ENCODE measurements at regions not wholly inside any gene's neighbourhood (a gene's known extent, or its start where the extent isn't known, plus 50 kb on each side); places are given as distances from the start of the nearest gene placed in this dataset.
"Not testable (repeated sequence)": the region's sequence is repeated elsewhere in the genome, so short reads cannot be mapped to it uniquely, and the experiment has no call there.

DNA sequence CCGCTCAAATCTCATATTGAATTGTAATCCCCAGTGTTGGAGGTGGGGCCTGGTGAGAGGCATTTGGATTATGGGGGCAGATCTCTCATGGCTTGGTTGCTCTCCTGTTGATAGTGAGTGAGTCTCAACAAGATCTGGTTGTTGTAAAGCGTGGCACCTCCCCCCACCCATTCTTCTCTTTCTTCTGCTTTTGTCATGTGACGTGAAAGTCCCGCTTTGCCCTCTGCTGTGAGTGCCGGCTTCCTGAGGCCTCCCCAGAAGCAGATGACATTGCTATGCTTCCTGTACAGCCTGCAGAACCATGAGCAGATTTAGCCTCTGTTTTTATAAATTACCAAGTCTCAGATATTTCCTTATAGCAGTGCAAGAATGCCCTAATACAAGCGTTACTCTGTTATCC is 673.8 kb downstream of the ADCYAP1 start:
- no peak for DNase-seq

DNA sequence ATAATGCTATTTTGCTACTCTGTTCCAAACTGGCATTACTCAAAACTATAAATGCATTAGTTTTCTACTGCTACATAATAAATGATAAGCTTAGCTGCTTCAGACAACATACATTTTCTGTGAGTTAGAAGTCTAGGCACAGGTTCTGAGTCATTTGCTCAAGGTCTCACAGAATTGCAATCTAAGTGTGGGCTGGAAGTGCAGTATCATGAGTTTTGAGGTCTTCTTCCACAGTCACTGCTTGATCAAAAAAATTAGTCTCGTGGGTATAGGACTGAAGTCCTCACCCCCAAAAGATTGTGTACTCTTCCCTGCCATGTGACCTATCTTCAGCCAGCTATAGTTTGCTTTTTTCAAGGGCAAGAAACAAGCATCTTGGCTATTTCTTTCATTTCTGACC is 676.9 kb downstream of the ADCYAP1 start:
- DNase-seq, result no peak

DNA sequence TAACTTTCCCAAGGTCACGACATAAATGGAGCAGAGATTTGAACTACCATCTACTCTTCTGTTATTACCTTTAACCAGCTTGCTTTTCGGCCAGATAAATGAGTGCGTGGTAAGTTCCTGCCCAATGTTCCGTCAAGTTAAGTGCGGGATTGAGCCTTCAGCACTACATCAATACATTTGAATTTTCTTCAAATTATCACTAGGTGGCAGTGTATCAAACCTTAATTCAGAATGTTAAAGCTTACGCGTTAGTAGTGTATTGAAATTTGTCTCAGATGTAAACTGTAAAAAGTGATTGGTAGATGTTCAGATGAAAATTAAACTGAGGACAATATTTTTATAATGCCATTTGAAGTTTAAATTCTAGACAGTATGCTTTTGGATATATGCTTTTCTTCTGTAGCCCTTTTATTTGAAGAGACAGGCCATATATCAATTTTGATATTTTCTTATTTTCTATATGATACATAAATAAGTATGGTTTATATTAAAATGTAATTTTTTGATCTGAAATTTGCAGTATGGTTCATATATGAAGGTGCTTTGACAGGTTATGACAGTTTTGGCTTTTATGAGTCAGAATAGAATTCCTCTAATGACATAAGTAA is 681.3 kb downstream of the ADCYAP1 start:
- peak; percentile 9 for DNase-seq

DNA sequence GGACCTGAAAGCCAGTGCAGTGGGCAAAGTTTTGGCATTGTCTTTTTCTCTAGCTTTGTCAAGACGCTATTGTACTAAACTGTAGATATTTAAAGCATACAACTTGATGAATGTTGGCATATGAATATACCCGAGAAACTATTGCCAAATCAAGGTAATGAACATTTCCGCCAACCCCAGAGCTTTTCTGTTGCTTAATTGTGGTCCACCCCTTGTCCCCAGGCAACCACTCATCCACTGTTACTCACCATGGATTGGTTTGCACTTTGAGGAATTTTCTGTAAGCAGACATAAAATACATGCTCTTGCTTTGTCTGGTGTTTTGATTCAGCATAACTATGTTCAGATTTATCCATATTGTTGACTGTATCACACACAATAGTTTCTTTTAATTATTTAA is 688.4 kb downstream of the ADCYAP1 start:
- no peak for DNase-seq

DNA sequence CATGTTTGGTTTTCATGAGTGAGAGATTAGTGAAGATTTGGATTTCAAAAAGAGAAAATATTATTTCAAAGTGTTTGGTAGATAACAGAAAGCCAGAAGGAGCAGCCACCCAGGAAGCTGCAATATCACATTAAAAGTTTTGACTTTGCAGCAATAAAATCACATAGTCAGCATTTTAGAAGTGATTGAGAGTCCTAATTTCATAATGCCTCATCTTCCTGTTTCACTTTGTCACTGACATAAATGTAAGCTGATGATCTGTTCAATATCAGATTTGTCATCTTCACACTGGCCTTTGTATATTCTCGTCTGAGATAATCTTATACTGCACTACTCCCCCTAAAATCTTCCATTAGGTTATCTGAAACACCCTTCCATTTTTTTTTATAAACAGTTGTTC is 690.5 kb downstream of the ADCYAP1 start:
- no peak for DNase-seq

DNA sequence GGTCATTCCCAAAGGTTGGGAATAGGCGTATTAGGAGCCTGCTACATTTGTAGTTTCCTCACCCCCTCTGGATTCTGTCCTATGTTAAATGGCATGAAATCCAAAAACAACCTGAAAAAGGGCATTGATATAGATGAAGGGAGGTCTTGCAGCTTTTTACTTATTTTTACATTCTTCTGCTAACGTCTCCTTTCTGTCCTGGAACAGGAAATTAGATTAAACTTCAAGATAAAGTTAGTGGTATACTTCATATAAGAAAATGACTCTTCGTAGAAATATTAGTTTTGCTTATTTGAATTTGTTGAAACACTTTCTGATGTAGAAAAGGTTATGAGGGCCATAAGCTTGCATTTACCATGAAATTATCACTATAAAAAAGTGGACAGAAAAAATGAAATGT is 694.5 kb downstream of the ADCYAP1 start:
- DNase-seq, result no peak

DNA sequence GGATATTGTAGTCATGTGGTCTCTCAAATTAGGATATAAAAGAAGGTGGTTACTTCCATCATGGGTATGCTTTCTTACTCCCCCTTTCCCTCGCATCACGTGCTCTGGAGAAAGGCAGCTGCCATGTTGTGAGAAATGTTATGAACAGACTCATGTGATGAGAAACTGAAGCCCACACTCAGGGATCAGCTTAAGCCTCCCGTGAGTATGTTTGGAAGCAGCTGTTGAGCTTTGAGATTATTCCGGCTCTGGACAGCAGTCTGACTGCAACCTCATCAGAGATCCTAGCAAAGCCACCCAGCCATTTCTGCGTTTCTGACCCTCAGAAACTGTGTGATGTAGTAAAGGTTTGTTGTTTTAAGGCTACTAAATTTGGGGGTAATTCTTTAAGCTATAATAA is 700.1 kb downstream of the ADCYAP1 start:
- DNase-seq, result no peak

DNA sequence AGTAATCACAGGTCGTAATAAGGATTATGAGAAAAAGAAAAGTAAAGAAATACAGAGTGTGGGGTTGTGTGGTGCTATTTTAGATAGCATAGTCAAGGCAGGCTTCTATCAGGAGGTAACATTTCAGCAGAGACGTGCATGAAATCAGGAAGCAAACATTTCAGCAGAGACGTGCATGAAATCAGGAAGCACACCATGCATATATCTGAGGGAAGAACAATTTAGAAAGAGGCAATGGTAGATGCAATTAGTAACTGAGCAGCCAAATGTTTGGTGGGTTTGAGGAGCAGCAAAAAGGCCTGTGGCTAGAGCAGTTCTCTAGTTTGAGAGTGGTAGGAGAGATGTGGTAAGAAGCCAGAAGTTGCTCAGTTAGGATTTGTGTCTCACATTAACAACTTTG is 713.7 kb downstream of the ADCYAP1 start:
- no peak for DNase-seq

DNA sequence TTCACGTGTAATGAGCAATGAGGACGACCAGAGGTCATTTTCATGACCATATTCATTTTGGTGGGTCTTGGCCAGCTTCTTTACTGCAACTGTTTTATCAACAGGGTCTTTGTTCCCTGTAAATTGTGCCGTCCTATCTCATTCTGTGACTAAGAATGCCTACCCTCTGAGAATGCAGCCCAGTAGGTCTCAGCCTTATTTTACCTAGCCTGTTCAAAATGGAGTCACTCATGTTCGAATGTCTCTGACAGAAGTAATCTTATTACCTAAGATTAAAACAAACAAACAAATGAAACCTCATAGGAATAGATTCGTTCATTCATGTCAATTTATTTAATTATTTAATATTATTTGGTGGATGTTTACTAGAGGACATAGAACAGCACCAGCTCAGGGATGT is 714.8 kb downstream of the ADCYAP1 start:
- DNase-seq, result no peak

DNA sequence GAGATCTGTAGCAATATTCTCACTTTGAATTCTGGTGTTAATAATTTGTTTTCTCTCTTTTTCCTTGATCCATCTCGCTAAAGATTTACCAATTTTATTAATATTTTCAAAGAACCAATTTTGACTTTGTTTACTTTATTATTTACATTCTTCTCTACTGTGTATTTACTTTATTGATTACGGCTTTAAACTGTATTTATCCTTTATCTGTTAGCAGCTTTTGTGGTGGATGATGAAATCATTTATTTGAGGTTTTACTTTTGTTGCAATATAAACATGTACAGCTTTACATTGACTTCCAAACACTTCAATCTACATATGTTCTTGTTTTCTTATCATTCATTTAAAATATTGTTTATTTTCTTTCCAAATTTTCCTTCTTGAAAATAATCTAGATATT is 719.9 kb downstream of the ADCYAP1 start:
- DNase-seq, result no peak

DNA sequence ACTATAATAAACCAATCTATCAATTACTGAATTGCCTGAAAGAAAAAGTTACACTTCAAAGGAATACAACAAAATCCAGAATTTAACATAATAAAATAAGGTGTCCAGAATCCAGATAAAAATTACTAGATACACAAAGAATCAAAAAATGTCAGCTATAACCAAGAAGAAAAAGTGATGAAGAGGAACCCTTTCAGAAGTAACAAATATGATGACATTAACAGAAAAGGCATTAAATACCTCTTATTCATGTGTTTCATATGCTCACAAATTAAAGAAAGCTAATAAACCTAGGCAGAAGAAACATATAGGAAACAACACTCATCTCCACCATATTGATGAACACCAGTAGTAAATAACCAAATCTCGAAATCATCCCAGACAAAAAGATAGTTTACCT is 722.8 kb downstream of the ADCYAP1 start:
- no peak for DNase-seq

DNA sequence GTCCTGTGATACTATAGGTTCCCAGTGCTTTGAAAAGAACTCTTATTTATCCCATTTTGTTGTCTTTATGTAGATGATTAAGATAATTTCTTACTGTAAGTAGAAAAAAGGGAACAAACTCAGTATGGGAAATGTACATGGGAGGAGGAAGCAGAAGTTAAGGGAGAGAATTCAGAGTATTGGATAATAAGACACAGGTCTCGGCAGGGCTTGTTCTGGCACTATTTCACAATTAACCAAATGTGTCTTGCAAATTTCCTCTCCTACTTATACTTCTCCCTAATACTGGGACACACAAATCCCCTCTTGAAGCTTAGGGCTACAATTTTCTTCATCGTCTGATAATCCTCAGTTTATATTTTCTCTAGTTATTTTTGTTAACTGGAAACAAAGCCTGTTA is 744.0 kb downstream of the ADCYAP1 start:
- no peak for DNase-seq

DNA sequence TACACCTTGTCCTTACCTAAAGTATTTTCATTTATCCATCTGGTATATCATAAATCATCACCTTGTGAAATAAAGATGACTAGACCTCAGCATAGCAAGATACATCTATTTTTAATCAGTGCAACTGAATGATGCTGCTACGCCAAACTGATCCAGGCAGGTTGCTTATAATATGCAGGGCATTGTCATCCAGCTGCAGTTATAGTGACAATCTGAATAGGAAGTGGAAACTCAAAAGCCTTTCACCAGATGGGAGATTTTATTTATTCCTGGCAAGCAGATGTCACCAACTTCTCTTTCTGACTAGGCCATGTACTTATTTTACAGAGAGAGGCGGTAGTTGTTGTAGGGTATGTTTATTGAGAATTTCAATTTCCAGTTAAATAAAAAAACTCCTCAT is 747.3 kb downstream of the ADCYAP1 start:
- no peak for DNase-seq

DNA sequence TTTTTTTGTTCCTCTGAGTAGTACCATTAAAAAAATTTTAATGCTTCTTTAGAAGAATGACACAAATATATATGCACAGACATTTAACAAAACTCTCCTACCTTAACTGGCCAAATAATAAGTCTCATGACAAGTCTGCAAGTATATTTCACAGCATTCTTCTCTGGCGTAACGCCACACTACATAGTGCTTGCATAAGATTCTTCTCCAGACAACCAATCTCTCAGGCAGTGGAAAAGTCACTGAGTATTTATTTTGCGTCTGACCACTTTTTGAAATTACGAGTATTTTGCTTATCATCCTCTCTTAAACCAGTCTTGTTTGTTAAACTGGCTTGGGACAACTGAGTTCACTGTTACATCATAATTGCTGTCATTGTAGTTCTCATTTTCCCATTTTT is 749.2 kb downstream of the ADCYAP1 start:
- DNase-seq, result no peak

DNA sequence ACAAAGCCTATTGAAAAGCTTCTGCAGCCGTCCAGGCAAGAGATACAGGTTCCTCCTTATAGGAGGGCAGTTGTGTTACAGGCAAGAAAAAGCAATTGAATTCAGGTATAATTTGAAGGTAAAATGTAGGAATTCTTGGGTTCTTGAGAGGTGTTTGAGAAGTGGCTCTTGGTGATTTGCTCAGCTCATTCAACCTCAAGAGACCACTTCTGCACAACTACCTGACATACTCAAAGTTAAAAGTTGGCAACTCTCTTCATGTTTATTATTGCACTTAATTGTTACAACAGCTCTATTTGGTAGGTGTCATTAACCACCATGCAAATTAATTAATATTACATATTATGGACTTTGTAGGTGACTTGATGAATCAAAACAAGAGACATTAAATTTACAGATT is 753.2 kb downstream of the ADCYAP1 start:
- no peak for DNase-seq

DNA sequence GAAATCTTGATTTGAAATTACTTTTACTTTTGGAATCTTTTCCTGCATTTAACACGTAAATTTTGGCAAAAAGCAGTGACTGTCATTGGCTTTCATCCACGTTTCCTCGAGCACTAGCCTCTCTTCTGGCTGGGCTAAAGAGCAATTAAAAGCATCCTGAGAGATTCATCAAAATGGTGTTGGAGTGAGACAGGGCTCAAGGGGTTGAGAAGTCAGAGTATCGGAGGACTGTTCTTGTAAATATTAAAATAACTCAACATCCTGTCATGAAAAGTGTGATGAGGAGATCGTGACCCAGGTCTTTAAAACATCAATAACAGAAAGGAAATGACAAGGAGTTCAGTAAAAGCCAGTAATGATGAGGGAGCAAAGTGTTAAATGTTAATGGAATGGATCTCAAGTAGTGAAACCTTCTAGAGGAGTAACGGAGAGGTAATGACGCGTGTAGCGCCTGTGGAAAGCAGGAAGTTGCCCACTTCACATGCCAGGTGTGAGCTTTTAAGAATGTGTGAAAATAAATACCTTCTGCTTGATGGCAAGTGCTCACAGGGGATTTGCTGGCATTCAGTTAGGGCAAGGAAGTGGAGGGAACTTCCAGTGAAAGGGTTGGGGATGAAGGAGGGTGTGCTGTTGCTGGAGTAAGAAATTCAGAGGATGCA is 754.4 kb downstream of the ADCYAP1 start:
- no peak for DNase-seq

DNA sequence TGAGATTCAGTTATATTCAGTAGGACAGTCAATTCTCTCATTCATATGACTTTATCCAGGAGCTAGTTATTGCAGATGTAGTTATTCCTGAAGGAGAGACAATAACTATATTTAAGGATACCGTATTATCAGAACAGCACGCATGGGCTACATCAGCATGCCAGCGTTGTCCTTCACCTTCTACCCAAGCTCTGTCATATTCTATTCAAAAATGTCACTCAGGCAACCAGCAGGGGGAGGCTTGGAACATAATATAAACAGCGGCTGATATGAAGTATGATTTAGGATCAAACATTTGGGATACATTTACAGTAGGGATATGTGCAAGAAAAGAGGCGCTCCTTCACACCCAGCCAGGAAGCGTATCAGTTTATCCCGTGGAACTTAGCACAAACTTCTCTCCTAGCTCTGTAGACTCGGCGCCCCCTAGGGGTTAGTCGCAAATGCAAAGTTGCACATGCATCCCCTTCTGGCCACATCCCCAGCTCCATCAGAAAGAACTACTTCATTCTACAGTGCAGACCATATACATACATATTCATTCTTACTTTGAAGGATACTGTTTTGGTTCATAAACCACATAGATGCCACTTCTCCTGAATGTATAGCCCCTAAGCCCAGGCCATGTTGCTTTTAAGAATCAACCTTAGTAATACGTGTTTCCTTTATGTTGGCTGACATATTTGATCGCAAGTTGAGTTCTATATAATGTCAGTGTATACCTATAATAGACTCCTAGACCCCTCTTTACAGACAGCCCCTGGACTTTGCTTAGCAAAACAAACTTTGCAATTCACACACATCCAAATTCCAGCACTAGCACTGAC is 759.4 kb downstream of the ADCYAP1 start:
- DNase-seq, result no peak

DNA sequence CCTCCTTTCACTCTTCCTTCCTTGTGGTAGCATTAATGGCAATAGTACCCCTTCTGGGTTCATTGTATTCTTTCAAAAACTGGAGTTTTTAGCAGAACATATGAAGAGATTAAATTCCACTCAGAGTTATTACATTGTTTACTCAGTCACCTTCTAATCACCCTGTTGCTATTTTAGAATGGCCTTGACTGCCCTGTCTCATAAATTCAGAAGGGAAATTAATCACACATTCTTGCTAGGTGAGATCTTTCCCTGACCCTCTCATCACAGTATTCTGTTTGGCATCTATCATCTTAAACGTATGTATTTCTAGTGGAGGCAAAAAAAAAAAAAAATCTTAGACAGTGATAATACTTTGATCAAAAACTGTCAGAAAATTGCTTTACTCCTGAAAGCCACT is 760.4 kb downstream of the ADCYAP1 start:
- DNase-seq, result no peak

DNA sequence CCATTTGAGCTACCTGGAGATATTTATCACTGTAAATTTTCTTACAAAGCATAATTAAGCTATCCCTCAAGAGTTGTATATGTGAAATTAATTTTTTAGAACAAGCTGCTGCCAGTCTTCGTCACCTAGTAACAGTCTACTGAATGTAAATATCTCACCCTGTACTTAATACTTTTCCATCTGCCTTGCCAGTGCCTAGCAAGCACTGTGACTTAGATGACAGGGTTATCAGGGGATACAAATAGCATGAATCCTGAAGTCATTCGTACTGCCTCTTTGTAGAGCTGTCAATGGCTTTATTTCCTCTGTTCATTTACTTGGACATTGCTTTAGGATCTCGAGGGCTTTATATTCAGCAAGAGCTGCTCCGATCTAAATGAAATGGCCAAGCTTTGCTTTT is 763.6 kb downstream of the ADCYAP1 start:
- no peak for DNase-seq

DNA sequence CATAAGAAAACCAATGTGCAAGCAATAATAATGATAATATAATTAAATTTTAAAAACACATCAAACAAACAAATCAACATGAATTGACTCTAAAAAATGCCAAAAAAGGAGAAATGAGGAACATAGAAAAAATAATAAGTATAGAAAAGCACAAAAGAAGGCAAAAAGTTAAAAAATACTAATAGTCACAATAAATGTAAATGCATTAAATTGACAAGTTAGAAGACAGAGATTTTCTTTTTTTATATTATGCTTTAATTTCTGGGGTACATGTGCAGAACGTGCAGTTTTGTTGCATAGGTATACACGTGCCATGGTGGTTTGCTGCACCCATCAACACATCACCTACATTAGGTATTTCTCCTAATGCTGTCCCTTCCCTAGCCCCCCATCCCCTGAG is 767.0 kb downstream of the ADCYAP1 start:
- DNase-seq, result not testable (repeated sequence)

DNA sequence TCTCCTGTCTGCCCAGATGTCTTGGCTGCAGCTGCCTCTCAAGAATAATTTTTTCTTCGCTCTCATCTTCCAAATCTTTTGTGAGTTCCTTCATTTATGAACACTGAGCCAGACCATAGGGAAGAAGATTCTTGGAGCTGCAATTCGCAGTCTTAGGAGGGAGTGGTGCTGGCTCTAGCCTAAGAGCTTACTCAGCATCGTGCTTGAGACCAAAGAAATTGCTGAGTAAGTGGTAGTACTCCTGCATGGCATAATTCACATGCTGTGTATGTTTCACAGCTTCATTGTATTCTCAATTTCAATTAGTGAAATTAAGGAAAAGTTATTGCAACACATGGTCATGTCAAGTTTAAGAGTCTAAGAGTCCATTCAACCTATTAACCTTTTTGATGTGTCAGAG is 771.7 kb downstream of the ADCYAP1 start:
- DNase-seq, result no peak

DNA sequence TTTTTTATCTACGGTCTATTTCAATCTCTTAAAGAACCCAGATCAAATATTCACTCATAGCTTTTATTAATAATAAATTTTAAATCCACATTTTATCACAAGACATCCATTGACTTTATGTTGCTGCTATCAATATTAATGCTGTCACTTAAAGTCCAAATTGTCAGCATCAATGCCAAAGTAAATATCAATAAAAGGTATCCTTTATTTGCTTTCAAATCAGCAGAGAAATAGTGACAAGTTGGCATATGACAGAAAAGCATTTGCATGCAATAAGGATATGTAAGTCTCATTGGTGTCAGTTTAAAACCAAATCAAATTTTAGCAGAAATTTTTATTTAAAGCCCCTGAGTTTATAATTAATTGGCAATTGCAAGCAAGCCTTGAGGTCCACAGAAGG is 775.4 kb downstream of the ADCYAP1 start:
- no peak for DNase-seq

DNA sequence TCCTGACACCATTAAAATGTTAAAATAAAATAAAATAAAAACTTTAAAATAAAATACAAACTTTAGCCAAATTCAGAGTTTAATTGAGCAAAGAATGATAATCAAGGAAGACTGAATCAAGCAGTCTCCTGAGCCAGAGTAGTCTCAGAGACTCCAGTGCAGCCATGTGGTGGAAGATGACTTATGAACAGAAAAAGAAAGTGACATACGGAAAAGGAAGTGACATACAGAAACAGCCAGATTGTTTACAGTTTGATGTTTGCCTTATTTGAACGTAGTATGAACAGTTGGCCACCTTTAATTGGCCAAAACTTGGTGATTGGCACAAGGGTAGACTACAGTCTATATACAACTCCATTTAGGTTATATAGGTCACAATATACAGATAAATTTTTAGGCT is 787.2 kb downstream of the ADCYAP1 start:
- DNase-seq, result no peak

DNA sequence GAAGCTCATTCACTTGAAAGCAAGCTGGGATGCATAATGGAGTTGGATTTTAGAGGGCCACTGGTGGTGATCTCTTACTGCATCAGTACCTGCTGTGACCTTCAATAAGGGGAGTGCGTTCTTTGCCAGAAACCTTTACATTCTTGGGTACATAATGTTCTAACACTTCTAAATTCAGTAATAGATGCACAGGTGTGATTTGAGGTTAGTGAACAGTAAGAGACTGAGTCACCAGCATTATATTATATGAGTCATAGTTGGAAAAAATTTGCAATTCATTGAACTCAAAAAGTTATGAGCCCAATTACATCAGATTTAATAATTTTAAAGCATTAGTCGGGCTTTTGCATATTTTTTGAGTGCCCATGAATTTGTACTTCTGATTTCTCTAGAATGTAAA is 803.3 kb downstream of the ADCYAP1 start:
- DNase-seq, result no peak
